Cardiac muscle cell (in vitro differentiated cells and primary cell): ENCODE measurements at regions not wholly inside any gene's neighbourhood (a gene's known extent, or its start where the extent isn't known, plus 50 kb on each side); places are given as distances from the start of the nearest gene placed in this dataset.
A peak's percentile ranks its signal among the peaks of the same experiment; 100 is the strongest.

Experiments used
- DNase-seq, 2 donors: peaks; one replicate each; pipeline versions ENCODE4 v3.0.0 to v3.0.0-alpha.2; 2010 to 2017; ENCODE audit warnings: low read depth in 1 of 2, low spot score in 1 of 2
- H3K27ac ChIP-seq: fragments of 200-600 bp; sonication (generic); 2 replicates; pipeline ENCODE4 v1.5.1; 2016
- H3K27me3 ChIP-seq: fragments of 200-600 bp; sonication (generic); 2 replicates; pipeline ENCODE4 v1.6.0; 2016; ENCODE audit warnings: control low read depth
- H3K36me3 ChIP-seq: fragments of 200-600 bp; sonication (generic); 2 replicates; pipeline ENCODE4 v1.5.1; 2016; ENCODE audit warnings: control low read depth
- H3K4me1 ChIP-seq: fragments of 200-600 bp; sonication (generic); 2 replicates; pipeline ENCODE4 v1.8.1; 2017; ENCODE audit warnings: low read depth, mild to moderate bottlenecking, mixed run types
- H3K4me3 ChIP-seq: fragments of 200-600 bp; sonication (generic); 2 replicates; pipeline ENCODE4 v1.5.1; 2016; ENCODE audit warnings: mild to moderate bottlenecking
- H3K9me3 ChIP-seq: fragments of 200-600 bp; sonication (generic); 2 replicates; pipeline ENCODE4 v1.5.1; 2017; ENCODE audit warnings: low read depth, mild to moderate bottlenecking, control low read depth
- CTCF ChIP-seq: IDR thresholded peaks from 2 replicates; pipeline ENCODE4 v1.5.1; 2012; ENCODE audit warnings: low read depth, mild to moderate bottlenecking, low read length

GRCh38 chr9:2495221-2496005 lies 126.2 kb upstream of the VLDLR start:
- DNase-seq, result peak in 1 of 2 donors; percentile 23
- H3K9me3 ChIP-seq, result no peaks in the 10 kb centered on the region
- TF ChIP-seq CTCF, result no peak
- H3K36me3 ChIP-seq, result no peaks in the 10 kb centered on the region
- no peak overlapping the region for H3K4me3 ChIP-seq
- peak overlapping the region; percentile 65 for H3K27ac ChIP-seq
- H3K27me3 ChIP-seq, result no peaks in the 10 kb centered on the region
- peaks cover 16% of the 10 kb centered on the region for H3K4me1 ChIP-seq

- no peak for TF ChIP-seq CTCF
- H3K4me1 ChIP-seq, result peaks cover 16% of the 10 kb centered on the region
Observed at GRCh38 chr9:2496169-2496568, 125.4 kb upstream of the VLDLR start.

GRCh38 chr9:2496934-2497333 lies 124.7 kb upstream of the VLDLR start:
- DNase-seq, result no peak
- H3K36me3 ChIP-seq, result no peaks in the 10 kb centered on the region
- H3K27ac ChIP-seq, result no peak overlapping the region
- H3K4me3 ChIP-seq, result no peak overlapping the region
- peaks cover 16% of the 10 kb centered on the region for H3K4me1 ChIP-seq
- no peak for TF ChIP-seq CTCF
- no peaks in the 10 kb centered on the region for H3K27me3 ChIP-seq
- no peaks in the 10 kb centered on the region for H3K9me3 ChIP-seq

More at GRCh38 chr9:2496169-2496568, 125.4 kb upstream of the VLDLR start:
- no peak overlapping the region for H3K27ac ChIP-seq
- no peak for DNase-seq
- no peaks in the 10 kb centered on the region for H3K27me3 ChIP-seq
- no peak overlapping the region for H3K4me3 ChIP-seq
- no peaks in the 10 kb centered on the region for H3K9me3 ChIP-seq
- H3K36me3 ChIP-seq, result no peaks in the 10 kb centered on the region

GRCh38 chr9:2497666-2498400 lies 123.8 kb upstream of the VLDLR start:
- Histone ChIP-seq H3K4me1 (peaks cover 16% of the 10 kb centered on the region), H3K27ac (no peak overlapping the region), H3K4me3 (no peak overlapping the region), H3K9me3 (no peaks in the 10 kb centered on the region), H3K36me3 (no peaks in the 10 kb centered on the region), H3K27me3 (no peaks in the 10 kb centered on the region)
- no peak for TF ChIP-seq CTCF
- peak in 1 of 2 donors; percentile 6 for DNase-seq

GRCh38 chr9:2502210-2502609 lies 119.4 kb upstream of the VLDLR start:
- no peaks in the 10 kb centered on the region for H3K36me3 ChIP-seq
- no peak for DNase-seq
- no peak overlapping the region for H3K4me3 ChIP-seq
- H3K9me3 ChIP-seq, result no peaks in the 10 kb centered on the region
- H3K27me3 ChIP-seq, result no peaks in the 10 kb centered on the region
- H3K4me1 ChIP-seq, result peaks cover 13% of the 10 kb centered on the region
- no peak for TF ChIP-seq CTCF
- H3K27ac ChIP-seq, result no peak overlapping the region
